Vagina (tissue), 2 donors: ENCODE measurements at regions not wholly inside any gene's neighbourhood (a gene's known extent, or its start where the extent isn't known, plus 50 kb on each side); places are given as distances from the start of the nearest gene placed in this dataset.

ENCODE experiments used
- CTCF ChIP-seq, 3 experiments: fragments of 450-650 bp in 2 of 3; fragments of 200-600 bp in 1 of 3; sonication (generic) in 1 of 3; IDR thresholded peaks; one replicate each; pipeline ENCODE4 v1.5.1; 2017 to 2019; ENCODE audit warnings: antibody characterized with exemption in 3 of 3, mild to moderate bottlenecking in 2 of 3, moderate library complexity in 2 of 3
- POLR2A ChIP-seq, 2 donors: fragments of 450-650 bp; IDR thresholded peaks; one replicate each; pipeline ENCODE4 v1.6.1; 2017; ENCODE audit warnings: antibody characterized with exemption in 2 of 2, mild to moderate bottlenecking in 2 of 2, moderate library complexity in 2 of 2
- POLR2AphosphoS5 ChIP-seq, 2 donors: sonication (generic); formaldehyde crosslinking; IDR thresholded peaks; one replicate each; pipeline ENCODE4 v1.9.0; 2017; ENCODE audit warnings: antibody characterized with exemption in 2 of 2, mild to moderate bottlenecking in 2 of 2, low read depth in 1 of 2; ENCODE audit not compliant: insufficient read depth in 1 of 2

GRCh38 chr16:79287424-79287917, 313.1 kb downstream of the MAF start:
- TF ChIP-seq POLR2AphosphoS5 (IDR thresholded peaks at IDR 0.05; ENCODE audit: insufficient read depth in 1 of 2, low read depth in 1 of 2) (no peak), CTCF (IDR thresholded peaks at IDR 0.05) (no peak), POLR2A (IDR thresholded peaks at IDR 0.05) (no peak)
